Skeletal muscle tissue (tissue), 3 donors: ENCODE measurements at regions not wholly inside any gene's neighbourhood (a gene's known extent, or its start where the extent isn't known, plus 50 kb on each side); places are given as distances from the start of the nearest gene placed in this dataset.

Source experiments
- H3K27ac ChIP-seq: one replicate; pipeline ENCODE4 v1.7.0; 2013; ENCODE audit warnings: mild to moderate bottlenecking, low read depth, low read length, inconsistent platforms
- H3K27me3 ChIP-seq, 3 donors: one replicate each; pipeline ENCODE4 v1.7.0; 2013; ENCODE audit warnings: low read length in 3 of 3; ENCODE audit not compliant: control insufficient read depth in 3 of 3, insufficient read depth in 3 of 3
- H3K36me3 ChIP-seq, 3 donors: one replicate each; pipeline ENCODE4 v1.7.0; 2013; ENCODE audit warnings: low read length in 3 of 3; ENCODE audit not compliant: control insufficient read depth in 3 of 3, insufficient read depth in 3 of 3
- H3K4me1 ChIP-seq, 3 donors: one replicate each; pipeline ENCODE4 v1.7.0; 2013; ENCODE audit warnings: low read length in 3 of 3, mild to moderate bottlenecking in 3 of 3; ENCODE audit not compliant: control insufficient read depth in 3 of 3, insufficient read depth in 3 of 3
- H3K4me3 ChIP-seq, 3 donors: one replicate each; pipeline ENCODE4 v1.7.0; 2013; ENCODE audit warnings: low read length in 3 of 3
- H3K9ac ChIP-seq, 3 donors: one replicate each; pipeline ENCODE4 v1.7.0; 2013; ENCODE audit warnings: low read length in 3 of 3, mild to moderate bottlenecking in 3 of 3, moderate library complexity in 2 of 3, low read depth in 1 of 3
- H3K9me3 ChIP-seq, 3 donors: one replicate each; pipeline ENCODE4 v1.7.0; 2013; ENCODE audit warnings: low read length in 3 of 3; ENCODE audit not compliant: control insufficient read depth in 3 of 3
- donor health status: Osteomylitis.

DNA sequence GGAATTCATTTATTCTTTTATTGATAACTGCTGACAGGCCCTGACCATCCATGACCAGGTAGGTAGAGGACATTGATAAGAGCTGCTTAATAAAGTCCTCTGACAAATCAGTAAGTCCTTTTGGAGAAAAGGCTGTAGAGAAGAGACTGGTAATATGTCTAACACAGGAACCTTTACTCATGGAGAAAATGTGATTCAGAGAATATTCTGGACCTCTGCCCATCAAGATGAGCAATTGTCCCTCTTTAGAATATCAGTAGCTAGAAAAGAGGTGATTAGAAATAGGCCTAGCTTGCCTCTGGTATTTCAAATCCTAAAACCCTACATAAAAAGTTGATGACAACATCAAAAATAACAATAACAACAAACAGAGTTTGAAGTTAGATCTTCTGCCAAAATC lies 642.3 kb downstream of the TBC1D4 start:
- Histone ChIP-seq H3K27me3 (no peaks in the 10 kb centered on the region), H3K9me3 (no peaks in the 10 kb centered on the region), H3K4me1 (no peaks in the 10 kb centered on the region), H3K4me3 (no peak overlapping the region), H3K27ac (no peak overlapping the region), H3K9ac (no peak overlapping the region), H3K36me3 (no peaks in the 10 kb centered on the region)

DNA sequence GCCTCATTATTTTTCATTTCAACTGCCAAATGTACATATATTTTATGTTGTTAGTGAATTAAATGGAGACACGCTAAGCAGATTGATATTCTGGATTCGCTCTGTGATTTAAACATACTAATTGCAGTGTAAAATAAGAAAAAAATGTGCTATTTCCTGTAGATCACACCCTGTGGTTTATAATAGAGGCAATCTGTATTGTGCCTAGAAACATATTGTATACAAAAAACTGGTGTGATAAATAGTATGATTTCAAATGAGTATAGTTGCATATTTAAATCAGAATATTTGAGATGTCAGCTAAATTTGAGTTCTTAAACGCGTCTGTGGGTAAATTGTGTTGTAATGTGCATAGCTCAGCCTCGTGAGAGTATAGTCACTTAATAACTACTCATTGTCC lies 643.9 kb downstream of the TBC1D4 start:
- no peaks in the 10 kb centered on the region for H3K36me3 ChIP-seq
- H3K9me3 ChIP-seq, result no peaks in the 10 kb centered on the region
- no peaks in the 10 kb centered on the region for H3K4me1 ChIP-seq
- no peak overlapping the region for H3K4me3 ChIP-seq
- H3K9ac ChIP-seq, result no peak overlapping the region
- H3K27me3 ChIP-seq, result no peaks in the 10 kb centered on the region
- H3K27ac ChIP-seq, result no peak overlapping the region

DNA sequence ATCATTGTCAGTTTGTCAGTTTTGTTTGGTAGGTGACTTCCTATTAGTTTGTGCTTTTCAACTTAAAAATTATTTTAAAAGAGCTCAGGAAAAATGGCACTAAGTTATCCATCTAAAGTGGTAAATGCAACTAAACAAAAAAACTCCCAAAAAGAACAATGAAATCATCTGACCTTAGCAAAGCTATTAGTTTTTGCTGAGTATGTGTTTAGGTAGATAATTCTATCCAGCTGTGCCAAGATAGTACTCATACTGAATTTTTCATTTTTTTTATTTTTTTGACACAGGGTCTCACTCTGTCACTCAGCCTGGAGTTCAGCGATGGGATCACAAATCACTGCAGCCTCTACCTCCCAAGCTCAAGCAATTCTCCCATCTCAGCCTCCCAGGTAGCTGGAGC lies 645.3 kb downstream of the TBC1D4 start:
- Histone ChIP-seq H3K4me1 (no peaks in the 10 kb centered on the region), H3K9me3 (no peaks in the 10 kb centered on the region), H3K4me3 (no peak overlapping the region), H3K36me3 (no peaks in the 10 kb centered on the region), H3K27me3 (no peaks in the 10 kb centered on the region), H3K27ac (no peak overlapping the region), H3K9ac (no peak overlapping the region)

GRCh38 chr13:74835579-74835978 lies 646.4 kb downstream of the TBC1D4 start:
- H3K9ac ChIP-seq, result no peak overlapping the region
- H3K27me3 ChIP-seq, result no peaks in the 10 kb centered on the region
- no peaks in the 10 kb centered on the region for H3K9me3 ChIP-seq
- no peaks in the 10 kb centered on the region for H3K4me1 ChIP-seq
- no peak overlapping the region for H3K4me3 ChIP-seq
- no peaks in the 10 kb centered on the region for H3K36me3 ChIP-seq
- no peak overlapping the region for H3K27ac ChIP-seq

GRCh38 chr13:74825938-74826246 lies 656.1 kb downstream of the TBC1D4 start:
- Histone ChIP-seq H3K27me3 (no peaks in the 10 kb centered on the region), H3K4me1 (no peaks in the 10 kb centered on the region), H3K9me3 (no peaks in the 10 kb centered on the region), H3K9ac (no peak overlapping the region), H3K27ac (no peak overlapping the region), H3K4me3 (no peak overlapping the region), H3K36me3 (no peaks in the 10 kb centered on the region)

DNA sequence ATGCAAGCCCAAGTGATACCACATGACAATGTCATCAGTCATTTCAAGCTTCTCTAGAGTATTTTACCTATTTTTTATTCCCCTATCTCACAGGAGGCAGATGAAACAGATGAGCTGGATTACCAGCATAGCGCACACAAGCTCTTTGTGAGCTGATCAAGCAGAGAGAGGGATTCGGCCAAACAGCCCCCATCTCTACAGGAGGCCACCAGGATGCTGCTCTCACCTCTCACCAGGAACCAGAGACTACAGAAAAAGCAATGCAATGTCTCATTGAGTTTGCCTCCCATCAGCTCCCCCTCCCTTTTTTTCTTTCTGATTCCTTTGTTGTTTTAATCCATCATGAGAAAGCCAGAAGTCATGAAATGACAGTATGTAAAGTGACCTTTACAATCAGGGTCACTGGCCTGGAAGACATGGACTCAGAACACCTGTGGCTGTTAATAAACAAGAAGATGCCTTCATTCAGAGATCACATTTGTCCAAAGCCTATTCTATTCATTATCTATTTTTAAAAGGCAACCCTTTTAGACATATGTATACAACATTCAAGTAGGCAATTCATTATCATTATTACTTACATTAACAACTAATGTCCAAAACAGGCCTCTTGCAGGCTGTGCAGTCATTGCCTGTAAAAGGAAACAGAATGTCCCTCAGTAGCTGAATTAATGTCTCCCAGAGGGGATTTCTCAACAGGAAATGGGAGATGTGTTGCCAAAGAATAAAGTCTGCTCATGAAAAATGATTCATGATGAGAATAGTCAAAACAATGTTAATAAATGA lies 656.6 kb downstream of the TBC1D4 start:
- Histone ChIP-seq H3K36me3 (no peaks in the 10 kb centered on the region), H3K4me1 (no peaks in the 10 kb centered on the region), H3K27me3 (no peaks in the 10 kb centered on the region), H3K4me3 (no peak overlapping the region), H3K9me3 (no peaks in the 10 kb centered on the region), H3K9ac (no peak overlapping the region), H3K27ac (no peak overlapping the region)

DNA sequence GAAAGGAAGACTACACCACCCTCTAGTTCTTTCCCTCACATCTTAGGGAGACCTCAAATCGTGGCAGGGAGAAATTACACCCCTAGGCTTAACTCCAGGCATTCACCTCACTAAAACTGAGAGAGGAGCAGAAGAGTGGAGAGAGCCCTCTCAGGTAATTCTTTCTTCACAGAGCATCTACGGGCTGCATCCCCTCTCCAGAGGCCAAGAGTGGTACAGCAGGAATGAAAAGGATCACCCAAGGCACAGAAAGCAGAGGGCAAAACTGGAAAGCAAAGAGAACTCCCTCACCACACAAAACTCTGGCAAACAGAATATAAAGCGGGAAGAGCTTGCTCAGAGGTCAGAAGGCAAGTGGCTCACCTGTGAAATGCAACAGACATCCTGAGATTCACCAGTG lies 661.2 kb downstream of the TBC1D4 start:
- Histone ChIP-seq H3K27ac (no peak overlapping the region), H3K4me1 (no peaks in the 10 kb centered on the region), H3K27me3 (no peaks in the 10 kb centered on the region), H3K9me3 (no peaks in the 10 kb centered on the region), H3K36me3 (no peaks in the 10 kb centered on the region), H3K4me3 (no peak overlapping the region), H3K9ac (no peak overlapping the region)

GRCh38 chr13:74819549-74819948 lies 662.4 kb downstream of the TBC1D4 start:
- H3K4me1 ChIP-seq, result no peaks in the 10 kb centered on the region
- H3K9ac ChIP-seq, result no peak overlapping the region
- no peaks in the 10 kb centered on the region for H3K36me3 ChIP-seq
- H3K4me3 ChIP-seq, result no peak overlapping the region
- no peak overlapping the region for H3K27ac ChIP-seq
- H3K9me3 ChIP-seq, result no peaks in the 10 kb centered on the region
- no peaks in the 10 kb centered on the region for H3K27me3 ChIP-seq

- Histone ChIP-seq H3K4me1 (no peaks in the 10 kb centered on the region), H3K27ac (no peak overlapping the region), H3K27me3 (no peaks in the 10 kb centered on the region), H3K36me3 (no peaks in the 10 kb centered on the region), H3K4me3 (no peak overlapping the region), H3K9ac (no peak overlapping the region), H3K9me3 (no peaks in the 10 kb centered on the region)
Observed at GRCh38 chr13:74816737-74817136, 665.2 kb downstream of the TBC1D4 start.

DNA sequence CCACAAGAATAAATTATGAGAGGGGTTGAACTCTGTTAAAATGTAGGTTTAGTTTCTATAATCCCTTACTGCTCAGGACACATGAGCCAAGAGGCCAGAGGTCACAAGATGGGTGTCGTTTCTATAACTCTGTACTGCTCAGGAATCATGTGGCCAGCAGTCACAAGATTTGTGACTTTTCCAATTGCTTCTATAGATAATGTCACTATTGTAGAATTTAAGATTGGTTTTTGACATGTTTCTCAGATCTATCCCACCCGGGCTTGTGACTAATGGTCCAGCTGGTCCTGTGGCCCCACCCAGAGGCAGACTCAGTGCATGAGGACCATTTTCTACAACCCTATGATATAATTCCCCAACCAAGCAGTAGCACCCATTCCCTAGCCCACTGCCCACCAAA lies 662.0 kb upstream of the KLF12 start:
- Histone ChIP-seq H3K27me3 (no peaks in the 10 kb centered on the region), H3K4me3 (no peak overlapping the region), H3K36me3 (no peaks in the 10 kb centered on the region), H3K9ac (no peak overlapping the region), H3K9me3 (no peaks in the 10 kb centered on the region), H3K27ac (no peak overlapping the region), H3K4me1 (no peaks in the 10 kb centered on the region)

GRCh38 chr13:74795526-74795925 lies 661.3 kb upstream of the KLF12 start:
- no peaks in the 10 kb centered on the region for H3K27me3 ChIP-seq
- H3K9me3 ChIP-seq, result no peaks in the 10 kb centered on the region
- H3K36me3 ChIP-seq, result no peaks in the 10 kb centered on the region
- no peaks in the 10 kb centered on the region for H3K4me1 ChIP-seq
- H3K27ac ChIP-seq, result no peak overlapping the region
- no peak overlapping the region for H3K9ac ChIP-seq
- H3K4me3 ChIP-seq, result no peak overlapping the region
